NCI-H1436 (cell line): ENCODE measurements at regions not wholly inside any gene's neighbourhood (a gene's known extent, or its start where the extent isn't known, plus 50 kb on each side); places are given as distances from the start of the nearest gene placed in this dataset.
"Not testable (repeated sequence)": the region's sequence is repeated elsewhere in the genome, so short reads cannot be mapped to it uniquely, and the experiment has no call there.

Source experiments
- DNase-seq: peaks from one replicate; lab custom pipeline; 2025; lab: John Stamatoyannopoulos, UW

- DNase-seq = no peak
These were observed 108.3 kb downstream of the MTERF1 start for GRCh38 chr7:91771921-91772815.

GRCh38 chr7:91776171-91776570 lies 104.3 kb downstream of the MTERF1 start:
- no peak for DNase-seq

DNA sequence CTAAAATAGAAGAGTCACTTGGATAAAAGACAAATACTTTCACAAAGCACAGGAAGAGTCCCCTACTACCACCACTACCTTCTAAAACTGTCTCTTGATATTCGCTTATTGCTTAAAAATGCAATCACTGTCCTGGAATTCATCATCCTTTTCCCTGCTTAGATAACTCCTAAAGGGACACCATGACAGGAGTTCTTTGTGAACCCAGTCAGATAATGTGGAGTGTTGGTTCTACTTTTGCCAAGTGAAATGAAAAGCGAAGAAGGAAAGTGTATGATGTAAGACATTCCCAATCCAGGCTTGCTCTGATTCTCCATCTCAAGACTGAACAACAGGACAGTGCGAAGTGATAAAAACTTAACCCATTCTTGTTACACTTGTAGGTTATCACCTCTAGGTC lies 103.0 kb downstream of the MTERF1 start:
- no peak for DNase-seq

DNA sequence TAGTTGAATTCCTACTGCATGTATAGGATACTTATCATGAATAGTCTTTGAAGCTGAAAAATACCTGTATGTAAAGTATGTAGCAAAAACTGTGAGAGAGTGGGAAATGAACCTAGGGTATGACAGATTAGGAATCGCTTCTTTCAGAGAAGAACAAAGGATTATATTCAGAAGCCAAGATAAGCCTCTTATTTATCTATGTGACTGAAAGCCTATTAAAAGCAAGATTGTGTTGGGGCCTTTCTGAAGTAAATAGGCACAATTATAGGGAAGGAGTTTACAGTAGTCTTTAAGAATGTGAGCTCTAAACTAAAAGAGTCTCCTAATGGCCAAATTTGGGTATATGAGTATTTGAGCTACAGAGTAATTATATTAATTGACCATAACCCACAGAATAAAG lies 102.1 kb downstream of the MTERF1 start:
- no peak for DNase-seq

GRCh38 chr7:91780521-91780920 lies 100.0 kb downstream of the MTERF1 start:
- DNase-seq = no peak

DNA sequence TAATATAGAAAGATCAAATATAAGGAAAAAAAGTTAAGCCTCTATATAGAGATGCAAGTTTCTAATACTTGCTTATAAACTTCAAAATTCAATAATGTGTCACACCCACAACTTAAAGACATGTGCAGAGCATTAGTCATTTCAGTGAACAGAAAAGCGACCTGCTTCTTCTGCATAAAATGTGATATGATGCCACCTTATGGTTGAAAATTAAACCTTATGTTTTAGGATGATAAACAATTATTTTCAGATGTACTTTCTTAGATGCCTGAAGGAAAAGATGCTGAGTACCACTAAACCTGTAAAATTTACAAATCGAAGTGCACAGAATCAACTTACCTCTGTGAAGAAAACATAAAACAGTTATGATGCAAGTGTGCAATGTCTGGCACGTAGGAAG lies 96.0 kb downstream of the MTERF1 start:
- peak; percentile 50 for DNase-seq

DNA sequence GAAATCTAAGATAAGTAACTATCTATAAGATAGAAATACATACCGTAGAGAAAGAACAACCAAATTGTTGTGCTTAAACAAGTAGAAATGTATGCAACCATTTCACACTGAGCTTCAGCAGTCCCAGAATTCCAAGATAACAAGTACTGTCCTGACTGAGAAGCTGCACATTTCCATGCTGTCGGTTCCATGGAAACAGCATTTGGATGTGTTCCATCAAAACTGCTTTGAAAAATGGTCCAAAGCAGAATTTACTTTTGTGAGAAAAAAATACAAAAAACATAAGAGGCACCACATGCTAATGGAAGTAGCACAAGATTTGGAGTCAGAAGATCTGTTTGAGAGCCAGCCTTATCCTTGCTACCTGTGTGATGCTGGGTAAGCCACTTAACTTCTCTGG lies 92.6 kb downstream of the MTERF1 start:
- DNase-seq = no peak

- no peak for DNase-seq
These were observed 91.4 kb downstream of the MTERF1 start for GRCh38 chr7:91789086-91789485.

- DNase-seq = no peak
These were observed 90.9 kb downstream of the MTERF1 start for GRCh38 chr7:91789558-91789957.

GRCh38 chr7:91790646-91791045 lies 89.9 kb downstream of the MTERF1 start:
- not testable (repeated sequence) for DNase-seq

- DNase-seq = no peak
These were observed 84.4 kb downstream of the MTERF1 start for GRCh38 chr7:91796122-91796521.

DNA sequence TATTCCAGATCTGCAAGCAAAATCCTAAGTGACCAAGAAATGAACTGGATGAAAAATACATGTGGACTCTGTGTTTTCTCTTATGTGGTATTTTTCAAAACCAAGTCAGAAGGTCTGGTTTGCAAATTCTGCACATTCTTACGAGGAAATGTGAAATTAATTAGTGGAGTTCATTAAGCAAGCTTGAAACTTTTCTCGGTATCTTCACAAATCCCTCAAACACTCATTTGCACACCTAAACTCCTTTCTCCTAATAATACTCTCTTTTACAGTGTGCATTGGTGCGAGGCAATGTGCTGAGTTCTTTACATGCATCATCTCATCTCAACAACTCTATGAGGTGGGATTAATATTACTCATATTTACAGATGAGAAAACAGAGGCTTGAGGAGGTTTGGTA lies 82.1 kb downstream of the MTERF1 start:
- no peak for DNase-seq

DNA sequence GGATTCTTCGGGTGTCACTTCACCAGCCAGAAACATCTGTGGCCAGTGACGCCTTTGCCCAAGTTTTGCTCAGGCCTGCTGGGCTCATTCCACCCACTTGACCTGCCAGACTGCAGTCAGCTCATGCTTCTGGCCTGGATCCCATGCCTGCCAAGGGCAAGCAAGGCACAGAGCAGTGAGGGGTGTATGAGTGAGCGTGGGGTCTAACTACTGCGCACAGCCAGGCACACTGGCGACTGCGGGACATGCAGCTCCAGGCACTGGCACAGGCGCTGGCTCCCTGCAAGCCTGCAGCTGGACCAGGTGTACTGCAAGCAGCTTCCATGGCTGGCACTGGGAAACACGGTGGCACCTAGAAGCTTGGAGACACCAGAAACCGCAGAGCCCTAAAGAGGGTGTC lies 80.1 kb downstream of the MTERF1 start:
- DNase-seq = no peak

- DNase-seq = no peak
These were observed 79.0 kb downstream of the MTERF1 start for GRCh38 chr7:91801331-91801983.

- no peak for DNase-seq
These were observed 69.3 kb downstream of the MTERF1 start for GRCh38 chr7:91811236-91811635.

GRCh38 chr7:91811641-91812040 lies 68.9 kb downstream of the MTERF1 start:
- DNase-seq = no peak

DNA sequence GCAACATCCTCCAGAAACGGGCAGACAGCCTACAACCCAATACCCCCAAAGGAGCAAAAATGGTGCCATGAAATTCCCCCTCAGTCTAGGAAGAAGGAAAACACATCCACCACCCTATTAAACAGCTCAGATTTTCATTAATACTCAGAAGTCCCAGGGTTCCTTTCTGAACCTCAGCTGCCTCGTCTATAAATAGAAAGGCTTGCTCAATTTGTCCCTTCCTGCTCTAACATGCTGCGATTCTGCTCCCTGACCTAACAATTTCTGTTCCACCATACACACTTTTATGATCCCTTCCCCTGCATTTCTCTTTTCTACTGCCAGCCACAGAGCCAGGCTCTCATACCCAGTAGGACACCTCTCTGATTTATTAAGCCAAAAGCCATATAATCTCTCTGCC lies 68.1 kb downstream of the MTERF1 start:
- no peak for DNase-seq

- DNase-seq = no peak
These were observed 66.3 kb downstream of the MTERF1 start for GRCh38 chr7:91814189-91814588.
